ENCODE measurements at regions not wholly inside any gene's neighbourhood (a gene's known extent, or its start where the extent isn't known, plus 50 kb on each side); places are given as distances from the start of the nearest gene placed in this dataset. TPM values are rescaled to one million over a fixed set of nuclear protein-coding genes. Genes with fewer than 3 reads are reported as not detected.
"Not testable (repeated sequence)": the region's sequence is repeated elsewhere in the genome, so short reads cannot be mapped to it uniquely, and the experiment has no call there.

- not testable (repeated sequence) for ATAC-seq (ENCODE audit: insufficient read depth, low FRiP score)
Observed at GRCh38 chr10:46840393-46841050, 70.7 kb upstream of the PTPN20 start.

GRCh38 chr10:46841051-46841593 lies 70.1 kb upstream of the PTPN20 start:
- ATAC-seq (ENCODE audit: insufficient read depth, low FRiP score); H3K36me3 ChIP-seq (ENCODE audit: control insufficient read depth in 4 of 4, insufficient read depth in 4 of 4, low read length in 4 of 4); H3K9ac ChIP-seq (ENCODE audit: insufficient read depth in 1 of 2, low read length in 2 of 2); DNase-seq; H3K9me3 ChIP-seq (ENCODE audit: control insufficient read depth in 4 of 4, insufficient read depth in 3 of 4, low read length in 3 of 4); H3K4me1 ChIP-seq (ENCODE audit: control insufficient read depth in 5 of 5, insufficient read depth in 5 of 5, low read length in 5 of 5); H3K27me3 ChIP-seq (ENCODE audit: control insufficient read depth in 3 of 3, insufficient read depth in 3 of 3, low read length in 2 of 3); H3K27ac ChIP-seq (ENCODE audit: low read depth in 1 of 2, low read length in 1 of 2); H3K4me3 ChIP-seq: not testable (repeated sequence)
- 91 to 93% methylated on average over 7 to 10 of the region's 10 CpGs for WGBS, 2 donors

More at GRCh38 chr10:46840393-46841050, 70.7 kb upstream of the PTPN20 start:
- H3K27me3 ChIP-seq (ENCODE audit: control insufficient read depth in 3 of 3, insufficient read depth in 3 of 3, low read length in 2 of 3); H3K27ac ChIP-seq (ENCODE audit: low read depth in 1 of 2, low read length in 1 of 2); DNase-seq; H3K9ac ChIP-seq (ENCODE audit: insufficient read depth in 1 of 2, low read length in 2 of 2); H3K4me3 ChIP-seq; H3K4me1 ChIP-seq (ENCODE audit: control insufficient read depth in 5 of 5, insufficient read depth in 5 of 5, low read length in 5 of 5); H3K9me3 ChIP-seq (ENCODE audit: control insufficient read depth in 4 of 4, insufficient read depth in 3 of 4, low read length in 3 of 4); H3K36me3 ChIP-seq (ENCODE audit: control insufficient read depth in 4 of 4, insufficient read depth in 4 of 4, low read length in 4 of 4): not testable (repeated sequence)
- WGBS, 2 donors, result 90 to 100% methylated on average over 5 of the region's 11 CpGs

- H3K4me3 ChIP-seq; DNase-seq; H3K4me1 ChIP-seq (ENCODE audit: control insufficient read depth in 5 of 5, insufficient read depth in 5 of 5, low read length in 5 of 5); H3K27ac ChIP-seq (ENCODE audit: low read depth in 1 of 2, low read length in 1 of 2); H3K36me3 ChIP-seq (ENCODE audit: control insufficient read depth in 4 of 4, insufficient read depth in 4 of 4, low read length in 4 of 4); H3K27me3 ChIP-seq (ENCODE audit: control insufficient read depth in 3 of 3, insufficient read depth in 3 of 3, low read length in 2 of 3); ATAC-seq (ENCODE audit: insufficient read depth, low FRiP score); H3K9me3 ChIP-seq (ENCODE audit: control insufficient read depth in 4 of 4, insufficient read depth in 3 of 4, low read length in 3 of 4); H3K9ac ChIP-seq (ENCODE audit: insufficient read depth in 1 of 2, low read length in 2 of 2): not testable (repeated sequence)
- 78 to 93% methylated on average over 2 of the region's 2 CpGs for WGBS, 2 donors
Observed at GRCh38 chr10:46845194-46845593, 66.0 kb upstream of the PTPN20 start.

GRCh38 chr10:46845640-46846039 lies 65.6 kb upstream of the PTPN20 start:
- H3K9me3 ChIP-seq (ENCODE audit: control insufficient read depth in 4 of 4, insufficient read depth in 3 of 4, low read length in 3 of 4); H3K4me1 ChIP-seq (ENCODE audit: control insufficient read depth in 5 of 5, insufficient read depth in 5 of 5, low read length in 5 of 5); H3K27ac ChIP-seq (ENCODE audit: low read depth in 1 of 2, low read length in 1 of 2); H3K4me3 ChIP-seq; H3K27me3 ChIP-seq (ENCODE audit: control insufficient read depth in 3 of 3, insufficient read depth in 3 of 3, low read length in 2 of 3); H3K36me3 ChIP-seq (ENCODE audit: control insufficient read depth in 4 of 4, insufficient read depth in 4 of 4, low read length in 4 of 4); H3K9ac ChIP-seq (ENCODE audit: insufficient read depth in 1 of 2, low read length in 2 of 2); ATAC-seq (ENCODE audit: insufficient read depth, low FRiP score); DNase-seq: not testable (repeated sequence)
- WGBS, 2 donors, result no CpG with 5 or more reads among the region's 6 CpGs

GRCh38 chr10:46860753-46861152 lies 50.5 kb upstream of the PTPN20 start:
- H3K4me1 ChIP-seq (ENCODE audit: control insufficient read depth in 5 of 5, insufficient read depth in 5 of 5, low read length in 5 of 5); H3K4me3 ChIP-seq; ATAC-seq (ENCODE audit: insufficient read depth, low FRiP score); H3K36me3 ChIP-seq (ENCODE audit: control insufficient read depth in 4 of 4, insufficient read depth in 4 of 4, low read length in 4 of 4); DNase-seq; H3K9me3 ChIP-seq (ENCODE audit: control insufficient read depth in 4 of 4, insufficient read depth in 3 of 4, low read length in 3 of 4); H3K27ac ChIP-seq (ENCODE audit: low read depth in 1 of 2, low read length in 1 of 2); H3K27me3 ChIP-seq (ENCODE audit: control insufficient read depth in 3 of 3, insufficient read depth in 3 of 3, low read length in 2 of 3); H3K9ac ChIP-seq (ENCODE audit: insufficient read depth in 1 of 2, low read length in 2 of 2): not testable (repeated sequence)
- WGBS, 2 donors, result 80 to 86% methylated on average over 1 of the region's 1 CpG

Small RNA genes lying in the stretch of these regions (small RNA-seq; reads per million reads assigned to genes)
- gene RNA5SP311 (ENCODE audit: low replicate concordance), result not detected
